Coronary artery (tissue), 2 donors: ENCODE measurements at regions not wholly inside any gene's neighbourhood (a gene's known extent, or its start where the extent isn't known, plus 50 kb on each side); places are given as distances from the start of the nearest gene placed in this dataset.
"Not testable (repeated sequence)": the region's sequence is repeated elsewhere in the genome, so short reads cannot be mapped to it uniquely, and the experiment has no call there.

Source experiments
- DNase-seq: peaks from one replicate; pipeline ENCODE4 v3.0.0-alpha.2; 2017; ENCODE audit warnings: low spot score
- H3K27ac ChIP-seq, 2 donors: fragments of 200-600 bp; sonication (generic); one replicate each; pipeline ENCODE4 v1.5.1; 2016 to 2019
- H3K4me3 ChIP-seq: fragments of 200-600 bp; sonication (generic); 2 replicates; pipeline ENCODE4 v1.5.1; 2016; ENCODE audit warnings: mild to moderate bottlenecking, moderate library complexity
- TF ChIP-seq, protein P1 (sequence below): fragments of 200-600 bp; sonication (generic); IDR thresholded peaks from one replicate; pipeline ENCODE4 v1.5.1; 2019; ENCODE audit warnings: antibody characterized with exemption

DNA sequence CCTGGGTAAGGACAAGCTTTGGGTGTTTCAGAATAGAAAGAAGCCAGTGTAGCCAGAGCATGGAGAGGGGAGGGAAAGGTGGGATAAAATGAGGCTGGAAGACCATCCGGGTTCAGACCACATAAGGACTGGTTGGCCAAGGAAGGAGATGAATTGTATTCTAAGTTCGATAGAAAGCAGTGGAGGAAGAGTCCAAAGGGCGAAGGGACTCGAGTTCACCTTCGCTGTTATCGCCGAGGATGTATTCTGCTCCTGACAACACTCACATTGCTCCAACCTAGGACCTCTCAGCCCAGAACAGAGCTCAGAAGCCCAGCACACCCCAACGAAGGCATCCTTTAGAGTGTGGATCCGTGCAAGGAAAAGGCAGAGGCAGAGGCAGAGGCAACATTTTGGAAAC lies 133.1 kb upstream of the EPB41L4A start:
- TF ChIP-seq, protein P1, sequence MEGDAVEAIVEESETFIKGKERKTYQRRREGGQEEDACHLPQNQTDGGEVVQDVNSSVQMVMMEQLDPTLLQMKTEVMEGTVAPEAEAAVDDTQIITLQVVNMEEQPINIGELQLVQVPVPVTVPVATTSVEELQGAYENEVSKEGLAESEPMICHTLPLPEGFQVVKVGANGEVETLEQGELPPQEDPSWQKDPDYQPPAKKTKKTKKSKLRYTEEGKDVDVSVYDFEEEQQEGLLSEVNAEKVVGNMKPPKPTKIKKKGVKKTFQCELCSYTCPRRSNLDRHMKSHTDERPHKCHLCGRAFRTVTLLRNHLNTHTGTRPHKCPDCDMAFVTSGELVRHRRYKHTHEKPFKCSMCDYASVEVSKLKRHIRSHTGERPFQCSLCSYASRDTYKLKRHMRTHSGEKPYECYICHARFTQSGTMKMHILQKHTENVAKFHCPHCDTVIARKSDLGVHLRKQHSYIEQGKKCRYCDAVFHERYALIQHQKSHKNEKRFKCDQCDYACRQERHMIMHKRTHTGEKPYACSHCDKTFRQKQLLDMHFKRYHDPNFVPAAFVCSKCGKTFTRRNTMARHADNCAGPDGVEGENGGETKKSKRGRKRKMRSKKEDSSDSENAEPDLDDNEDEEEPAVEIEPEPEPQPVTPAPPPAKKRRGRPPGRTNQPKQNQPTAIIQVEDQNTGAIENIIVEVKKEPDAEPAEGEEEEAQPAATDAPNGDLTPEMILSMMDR, result no peak
- no peak for DNase-seq
- Histone ChIP-seq H3K27ac (no peak overlapping the region), H3K4me3 (no peak overlapping the region)

DNA sequence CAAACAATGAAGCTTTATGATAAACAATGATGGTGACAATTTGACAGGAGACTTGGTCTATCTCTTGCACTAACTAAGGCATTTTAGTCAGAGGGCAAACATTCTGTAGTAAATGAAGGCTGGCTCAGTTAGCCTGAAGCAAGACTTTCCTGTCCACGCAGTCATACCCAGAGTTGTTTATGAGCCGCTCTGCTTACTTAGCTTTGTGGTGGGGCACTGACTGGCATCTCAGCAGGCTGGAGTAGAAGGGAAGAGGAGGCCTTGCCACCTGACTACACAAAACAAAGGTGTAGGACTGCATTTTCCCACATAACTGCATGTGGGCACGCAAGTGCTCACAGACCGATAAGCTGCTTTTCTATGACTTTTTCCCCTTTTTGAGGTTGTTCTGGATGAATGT lies 133.7 kb upstream of the EPB41L4A start:
- no peak overlapping the region for H3K27ac ChIP-seq

DNA sequence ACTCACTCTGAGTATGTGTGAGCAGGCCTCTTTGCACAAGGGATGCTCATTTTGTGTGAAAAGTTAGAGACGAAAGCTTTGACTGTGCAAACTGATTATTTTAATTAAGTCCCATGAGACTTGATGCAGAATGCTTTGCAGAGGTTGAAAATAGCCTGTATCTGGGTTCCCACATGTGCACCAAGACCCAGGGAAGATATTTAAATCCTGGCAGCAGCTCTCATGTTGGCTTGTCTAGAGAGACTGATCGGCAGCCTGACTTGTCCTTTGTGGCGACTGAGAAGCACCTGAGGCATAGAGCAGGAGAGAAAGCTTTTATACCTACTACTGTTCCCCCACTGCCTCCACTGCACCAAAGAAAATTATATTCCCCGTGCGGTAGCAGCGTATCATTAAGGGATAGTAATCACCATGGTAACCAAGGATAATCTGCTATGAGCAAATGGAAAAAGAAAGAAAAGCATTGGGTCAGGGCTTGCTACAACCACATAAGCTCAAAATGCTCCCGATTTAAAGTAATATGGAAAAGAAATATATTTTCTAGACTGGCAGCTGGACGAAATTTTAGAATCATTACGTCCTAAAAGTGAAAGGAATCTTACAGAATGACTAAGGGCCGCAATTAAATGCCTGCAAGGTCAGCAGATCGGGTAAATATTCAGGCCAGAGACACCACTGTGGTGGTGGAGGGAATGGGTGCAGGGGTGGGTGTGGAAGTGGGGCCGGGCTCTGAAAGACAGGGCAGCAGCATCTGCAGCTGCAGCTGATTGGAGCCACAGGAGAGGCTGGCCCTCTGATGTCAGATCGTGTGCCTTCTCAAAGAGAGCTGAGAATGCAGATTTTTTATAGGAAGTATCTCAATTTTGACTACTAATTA lies 135.3 kb upstream of the EPB41L4A start:
- peak overlapping the region; percentile 63 for H3K4me3 ChIP-seq
- DNase-seq, result no peak
- TF ChIP-seq, protein P1, result no peak
- peak overlapping the region; percentile 37 to 52 for H3K27ac ChIP-seq

More for the DNA sequence above, 133.7 kb upstream of the EPB41L4A start:
- DNase-seq, result no peak
- TF ChIP-seq, protein P1, result no peak
- no peak overlapping the region for H3K4me3 ChIP-seq

GRCh38 chr5:112555197-112555596 lies 136.1 kb upstream of the EPB41L4A start:
- no peak for DNase-seq
- no peak overlapping the region for H3K4me3 ChIP-seq
- TF ChIP-seq, protein P1, result no peak
- H3K27ac ChIP-seq, result peak overlapping the region; percentile 37 to 52

- no peak for DNase-seq
- TF ChIP-seq, protein P1, result no peak
- Histone ChIP-seq H3K4me3 (no peak overlapping the region), H3K27ac (no peak overlapping the region)
Observed at GRCh38 chr5:112555691-112556090, 136.6 kb upstream of the EPB41L4A start.

DNA sequence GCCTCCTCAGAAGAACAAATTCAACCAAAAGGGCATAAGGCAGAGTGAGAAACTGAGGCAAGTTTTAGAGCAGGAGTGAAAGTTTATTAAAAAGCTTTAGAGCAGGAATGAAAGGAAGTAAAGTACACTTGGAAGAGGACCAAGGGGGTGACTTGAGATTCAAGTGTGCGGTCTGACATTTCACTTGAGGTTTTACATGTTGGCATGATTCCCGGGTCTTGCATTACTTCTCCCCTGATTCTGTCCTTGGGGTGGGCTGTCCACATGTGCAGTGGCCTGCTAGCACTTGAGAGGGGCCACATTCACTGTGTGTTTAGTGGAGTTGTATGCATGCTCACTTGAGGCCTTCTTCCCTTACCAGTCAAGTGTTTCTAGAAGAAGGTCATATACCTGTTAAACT lies 140.4 kb upstream of the EPB41L4A start:
- not testable (repeated sequence) for H3K4me3 ChIP-seq, DNase-seq, H3K27ac ChIP-seq

DNA sequence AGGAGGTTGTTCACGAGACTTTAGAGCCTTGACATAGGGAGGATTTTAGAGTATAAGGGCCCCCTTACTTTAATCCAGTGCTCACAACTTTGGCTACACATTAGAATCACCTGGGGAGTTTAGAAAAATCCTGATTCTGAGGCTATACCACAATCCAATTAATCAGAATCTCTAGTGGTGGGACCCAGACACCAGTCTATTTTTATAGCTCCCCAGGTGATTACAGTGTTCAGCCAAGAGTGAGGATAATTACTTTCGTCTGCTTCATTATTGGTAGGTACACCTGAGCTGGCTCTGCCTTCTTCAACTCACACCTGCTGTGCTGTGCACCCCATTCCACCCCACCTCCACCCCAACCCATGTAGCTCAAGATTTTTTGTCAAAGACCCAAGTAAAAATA lies 141.3 kb upstream of the EPB41L4A start:
- TF ChIP-seq, protein P1, result no peak
- Histone ChIP-seq H3K4me3 (no peak overlapping the region), H3K27ac (no peak overlapping the region)
- no peak for DNase-seq
